Ishikawa (cell line): ENCODE measurements at regions not wholly inside any gene's neighbourhood (a gene's known extent, or its start where the extent isn't known, plus 50 kb on each side); places are given as distances from the start of the nearest gene placed in this dataset.

Experiments
- CEBPB ChIP-seq: IDR thresholded peaks from 2 replicates; pipeline ENCODE4 v1.6.1; 2012
- CREB1 ChIP-seq: IDR thresholded peaks from 2 replicates; pipeline ENCODE4 v1.6.1; 2012; ENCODE audit warnings: low read depth
- EGR1 ChIP-seq: IDR thresholded peaks from 2 replicates; pipeline ENCODE4 v1.6.1; 2012
- EP300 ChIP-seq: IDR thresholded peaks from 2 replicates; pipeline ENCODE4 v1.6.1; 2012; ENCODE audit warnings: borderline replicate concordance
- FOXM1 ChIP-seq: IDR thresholded peaks from 2 replicates; pipeline ENCODE4 v1.6.1; 2012; ENCODE audit warnings: low read depth, borderline replicate concordance
- MAX ChIP-seq: IDR thresholded peaks from 2 replicates; pipeline ENCODE4 v1.6.1; 2012
- NFIC ChIP-seq: IDR thresholded peaks from 2 replicates; pipeline ENCODE4 v1.6.1; 2012
- RAD21 ChIP-seq: IDR thresholded peaks from 2 replicates; pipeline ENCODE4 v1.6.1; 2012; ENCODE audit warnings: low read depth
- REST ChIP-seq: IDR thresholded peaks from 2 replicates; pipeline ENCODE4 v1.6.1; 2012; ENCODE audit warnings: low read depth, mild to moderate bottlenecking
- TAF1 ChIP-seq: IDR thresholded peaks from 2 replicates; pipeline ENCODE4 v1.6.1; 2012; ENCODE audit warnings: low read depth, mild to moderate bottlenecking
- TCF12 ChIP-seq: IDR thresholded peaks from 2 replicates; pipeline ENCODE4 v1.6.1; 2012; ENCODE audit warnings: low read depth
- TEAD4 ChIP-seq: IDR thresholded peaks from 2 replicates; pipeline ENCODE4 v1.6.1; 2012
- USF1 ChIP-seq: IDR thresholded peaks from 2 replicates; pipeline ENCODE4 v1.6.1; 2012
- YY1 ChIP-seq: IDR thresholded peaks from 2 replicates; pipeline ENCODE4 v1.6.1; 2012; ENCODE audit warnings: low read depth
- ZBTB7A ChIP-seq: IDR thresholded peaks from 2 replicates; pipeline ENCODE4 v1.6.1; 2012; ENCODE audit warnings: low read depth

- TF ChIP-seq NFIC (no peak), REST (no peak), FOXM1 (no peak), TEAD4 (no peak), TCF12 (no peak), USF1 (no peak), EGR1 (no peak), ZBTB7A (no peak), EP300 (no peak), CREB1 (no peak), RAD21 (no peak), CEBPB (no peak), MAX (no peak), YY1 (no peak), TAF1 (no peak)
Measured at GRCh38 chr1:157241185-157241538, 103.0 kb upstream of the ETV3 start.

GRCh38 chr1:157240495-157241184, 102.4 kb upstream of the ETV3 start:
- no peak for TF ChIP-seq ZBTB7A
- no peak for TF ChIP-seq CEBPB
- no peak for TF ChIP-seq FOXM1
- TF ChIP-seq CREB1: no peak
- no peak for TF ChIP-seq REST
- no peak for TF ChIP-seq TAF1
- TF ChIP-seq MAX: no peak
- no peak for TF ChIP-seq TEAD4
- TF ChIP-seq TCF12: no peak
- TF ChIP-seq YY1: no peak
- no peak for TF ChIP-seq EGR1
- no peak for TF ChIP-seq EP300
- no peak for TF ChIP-seq RAD21
- TF ChIP-seq NFIC: no peak

GRCh38 chr1:157239936-157240335, 101.7 kb upstream of the ETV3 start:
- TF ChIP-seq EGR1 (no peak), TEAD4 (no peak), RAD21 (no peak), ZBTB7A (no peak), CEBPB (no peak), FOXM1 (no peak), MAX (no peak), USF1 (no peak), TCF12 (no peak), REST (no peak), NFIC (no peak), TAF1 (no peak)

GRCh38 chr1:157238585-157238984, 100.4 kb upstream of the ETV3 start:
- TF ChIP-seq TEAD4: no peak
